ENCODE measurements at regions not wholly inside any gene's neighbourhood (a gene's known extent, or its start where the extent isn't known, plus 50 kb on each side); places are given as distances from the start of the nearest gene placed in this dataset.

DNA sequence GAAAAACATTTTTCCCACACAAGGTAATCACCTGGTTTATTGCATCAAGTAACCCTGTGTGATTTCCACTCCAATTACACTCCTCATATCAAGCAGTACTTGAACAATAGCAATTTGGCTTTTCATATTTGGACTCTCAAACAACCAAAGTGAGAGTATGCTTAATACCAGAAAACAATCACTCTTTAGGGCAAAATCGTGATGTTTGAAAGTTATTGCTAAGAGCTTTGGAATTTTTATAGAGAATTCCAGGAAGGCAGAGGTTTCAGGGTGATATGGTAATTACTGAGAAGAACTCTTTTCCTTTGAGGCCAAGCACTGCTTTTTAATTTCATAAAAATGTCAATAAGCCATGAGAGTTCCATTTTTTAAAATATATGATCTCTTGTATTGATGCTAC lies 779.5 kb upstream of the LRRTM1 start:
- TF ChIP-seq, protein P1, sequence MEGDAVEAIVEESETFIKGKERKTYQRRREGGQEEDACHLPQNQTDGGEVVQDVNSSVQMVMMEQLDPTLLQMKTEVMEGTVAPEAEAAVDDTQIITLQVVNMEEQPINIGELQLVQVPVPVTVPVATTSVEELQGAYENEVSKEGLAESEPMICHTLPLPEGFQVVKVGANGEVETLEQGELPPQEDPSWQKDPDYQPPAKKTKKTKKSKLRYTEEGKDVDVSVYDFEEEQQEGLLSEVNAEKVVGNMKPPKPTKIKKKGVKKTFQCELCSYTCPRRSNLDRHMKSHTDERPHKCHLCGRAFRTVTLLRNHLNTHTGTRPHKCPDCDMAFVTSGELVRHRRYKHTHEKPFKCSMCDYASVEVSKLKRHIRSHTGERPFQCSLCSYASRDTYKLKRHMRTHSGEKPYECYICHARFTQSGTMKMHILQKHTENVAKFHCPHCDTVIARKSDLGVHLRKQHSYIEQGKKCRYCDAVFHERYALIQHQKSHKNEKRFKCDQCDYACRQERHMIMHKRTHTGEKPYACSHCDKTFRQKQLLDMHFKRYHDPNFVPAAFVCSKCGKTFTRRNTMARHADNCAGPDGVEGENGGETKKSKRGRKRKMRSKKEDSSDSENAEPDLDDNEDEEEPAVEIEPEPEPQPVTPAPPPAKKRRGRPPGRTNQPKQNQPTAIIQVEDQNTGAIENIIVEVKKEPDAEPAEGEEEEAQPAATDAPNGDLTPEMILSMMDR (IDR thresholded peaks at IDR 0.05; ENCODE audit: extremely low read depth, insufficient read depth, missing control alignments) = no peak
- DNase-seq (ENCODE audit: low spot score) = no peak
- in situ Hi-C loops (cut with MboI; ENCODE audit: low pct_unique_long_range_greater_than_20kb, low sequenced_read_pairs, unreplicated experiment) = no loop called here

DNA sequence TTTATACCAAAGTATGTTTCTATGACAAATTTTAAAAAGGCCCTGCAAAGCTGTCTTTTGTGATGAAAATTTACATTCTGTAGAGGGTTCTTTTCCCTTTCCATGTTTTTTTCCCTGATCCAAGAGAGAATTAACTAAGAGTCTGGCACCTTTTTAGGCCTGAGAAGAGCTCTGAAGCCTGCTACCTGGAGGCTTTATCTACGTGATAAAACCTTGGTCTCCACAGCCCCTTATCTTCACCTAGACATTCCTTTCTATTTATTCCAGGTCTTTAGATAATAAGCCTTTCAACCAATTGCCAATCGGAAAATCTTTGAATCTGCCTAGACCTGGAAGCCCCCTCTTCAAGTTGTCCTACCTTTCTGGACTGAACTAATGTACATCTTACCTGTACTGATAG lies 774.1 kb upstream of the LRRTM1 start:
- TF ChIP-seq, protein P1 (IDR thresholded peaks at IDR 0.05; ENCODE audit: extremely low read depth, insufficient read depth, missing control alignments) = no peak
- DNase-seq (ENCODE audit: low spot score) = no peak
- in situ Hi-C loops (cut with MboI; ENCODE audit: low pct_unique_long_range_greater_than_20kb, low sequenced_read_pairs, unreplicated experiment) = no loop called here

DNA sequence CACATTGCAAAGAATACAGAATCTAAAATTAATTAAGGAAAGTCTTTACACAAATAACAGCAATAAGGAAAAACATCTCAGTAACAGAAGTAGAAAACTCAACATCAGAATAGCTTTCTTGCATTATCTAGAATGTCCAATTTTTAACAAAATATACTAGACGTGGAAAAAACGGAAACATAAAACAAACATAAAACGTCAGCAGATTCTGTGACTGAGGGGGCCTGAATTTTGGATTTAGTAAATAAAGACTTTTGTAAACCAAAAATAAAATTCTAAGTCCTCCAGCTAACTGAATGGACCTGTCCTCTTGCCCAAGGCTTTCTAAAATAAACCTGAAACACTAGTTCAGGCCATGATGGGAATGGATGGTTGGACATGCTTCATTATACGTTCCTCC lies 773.5 kb upstream of the LRRTM1 start:
- TF ChIP-seq, protein P1 (IDR thresholded peaks at IDR 0.05; ENCODE audit: extremely low read depth, insufficient read depth, missing control alignments) = no peak
- in situ Hi-C loops (cut with MboI; ENCODE audit: low pct_unique_long_range_greater_than_20kb, low sequenced_read_pairs, unreplicated experiment) = no loop called here
- no peak for DNase-seq (ENCODE audit: low spot score)

DNA sequence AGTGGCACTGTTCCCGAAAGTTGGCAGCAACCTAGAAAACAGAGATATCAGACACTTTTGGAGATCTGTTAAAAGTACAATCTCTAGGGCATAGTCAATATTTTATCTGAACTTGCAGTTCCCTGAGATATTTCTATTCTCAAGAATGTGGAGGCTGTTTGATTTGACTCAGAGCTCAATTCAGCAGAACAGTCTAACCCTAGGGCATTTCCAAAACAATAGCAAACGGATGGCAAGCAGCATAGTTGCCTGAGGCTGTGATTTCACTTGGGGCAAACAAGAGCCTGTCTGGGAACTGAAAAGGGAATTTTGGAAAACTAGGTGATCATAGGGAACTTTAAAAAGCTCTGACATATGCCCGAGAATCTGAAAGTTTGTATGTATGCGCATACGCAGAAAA lies 772.8 kb upstream of the LRRTM1 start:
- in situ Hi-C loops (cut with MboI; ENCODE audit: low pct_unique_long_range_greater_than_20kb, low sequenced_read_pairs, unreplicated experiment) = no loop called here
- DNase-seq (ENCODE audit: low spot score) = no peak
- TF ChIP-seq, protein P1 (IDR thresholded peaks at IDR 0.05; ENCODE audit: extremely low read depth, insufficient read depth, missing control alignments) = no peak

DNA sequence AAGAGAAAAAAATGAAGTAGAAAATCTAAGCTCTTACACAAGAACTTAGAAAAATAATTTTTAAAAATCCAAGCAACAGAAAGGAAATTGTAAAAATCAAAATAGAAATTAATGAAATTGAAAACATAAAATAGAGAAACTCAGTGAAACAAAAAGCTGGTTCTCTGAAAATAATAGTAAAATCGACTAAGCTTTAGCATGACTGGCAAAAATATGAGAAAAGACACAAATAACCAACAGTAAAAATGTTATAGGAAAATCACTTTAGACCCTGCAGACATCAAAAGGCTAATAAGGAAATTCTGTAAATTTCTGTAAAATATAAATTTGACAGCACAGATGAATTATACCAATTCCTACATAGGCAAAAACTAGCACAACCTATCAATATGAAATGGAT lies 768.9 kb upstream of the LRRTM1 start:
- TF ChIP-seq, protein P1 (IDR thresholded peaks at IDR 0.05; ENCODE audit: extremely low read depth, insufficient read depth, missing control alignments) = no peak
- in situ Hi-C loops (cut with MboI; ENCODE audit: low pct_unique_long_range_greater_than_20kb, low sequenced_read_pairs, unreplicated experiment) = no loop called here
- no peak for DNase-seq (ENCODE audit: low spot score)

DNA sequence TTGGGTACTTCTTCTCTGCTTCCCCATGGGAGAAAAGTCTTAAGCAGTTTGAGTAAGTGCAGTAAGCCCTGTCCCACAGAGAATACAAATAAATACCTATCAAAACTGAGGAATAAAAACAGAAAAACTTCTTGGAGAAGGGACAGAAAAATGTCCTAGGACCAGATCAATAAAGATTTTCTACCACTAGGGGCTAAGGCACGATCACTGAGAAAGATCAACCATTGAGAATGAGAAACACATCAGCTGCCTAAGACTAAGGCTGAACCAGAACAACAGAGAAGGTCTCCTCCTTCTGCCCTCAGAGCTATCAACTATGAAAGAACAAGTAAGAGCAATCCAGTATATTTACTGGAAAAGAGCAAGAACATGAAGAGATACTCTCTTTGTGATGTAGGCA lies 763.6 kb upstream of the LRRTM1 start:
- in situ Hi-C loops (cut with MboI; ENCODE audit: low pct_unique_long_range_greater_than_20kb, low sequenced_read_pairs, unreplicated experiment) = no loop called here
- no peak for DNase-seq (ENCODE audit: low spot score)
- TF ChIP-seq, protein P1 (IDR thresholded peaks at IDR 0.05; ENCODE audit: extremely low read depth, insufficient read depth, missing control alignments) = no peak

DNA sequence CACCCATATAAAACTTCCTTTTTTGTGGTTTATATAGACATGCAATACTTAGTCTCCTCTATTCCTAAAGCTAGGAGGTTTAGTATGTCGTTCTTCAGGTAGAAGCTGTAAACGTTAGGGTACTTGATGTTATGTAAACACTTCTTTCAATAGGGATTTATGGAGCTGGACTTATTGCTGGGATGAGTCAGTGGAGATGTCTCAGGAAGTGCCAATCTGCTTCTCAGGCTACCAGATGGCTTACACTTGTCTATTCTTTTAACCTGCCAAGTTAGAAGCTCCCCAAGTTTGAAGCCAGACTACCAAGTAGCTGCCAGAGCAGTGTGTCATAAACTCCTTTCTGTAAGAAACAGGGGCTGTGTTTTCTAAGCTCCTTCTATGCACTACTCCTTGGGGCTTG lies 756.5 kb upstream of the LRRTM1 start:
- in situ Hi-C loops (cut with MboI; ENCODE audit: low pct_unique_long_range_greater_than_20kb, low sequenced_read_pairs, unreplicated experiment) = no loop called here
- DNase-seq (ENCODE audit: low spot score) = no peak

More for the DNA sequence above, 756.5 kb upstream of the LRRTM1 start:
- TF ChIP-seq, protein P1 (IDR thresholded peaks at IDR 0.05; ENCODE audit: extremely low read depth, insufficient read depth, missing control alignments) = no peak

Measured in GM13977 (cell line).